A673 (cell line): ENCODE measurements at regions not wholly inside any gene's neighbourhood (a gene's known extent, or its start where the extent isn't known, plus 50 kb on each side); places are given as distances from the start of the nearest gene placed in this dataset.

Experiments used
- CTCF ChIP-seq: fragments of 300-800, 200-600 bp; sonication (generic); conservative IDR thresholded peaks from 2 replicates; pipeline ENCODE4 v1.5.1; 2017; ENCODE audit warnings: low read depth, mild to moderate bottlenecking, antibody characterized with exemption, low read length, moderate library complexity, mixed read lengths
- EZH2 ChIP-seq: fragments of 200-600 bp; sonication (generic); IDR thresholded peaks from 2 replicates; pipeline ENCODE4 v1.6.1; 2017; ENCODE audit warnings: borderline replicate concordance, low read depth, mild to moderate bottlenecking, mixed read lengths, antibody characterized with exemption, low read length; ENCODE audit not compliant: poor library complexity, severe bottlenecking

- TF ChIP-seq CTCF (no peak), EZH2 (no peak)
Measured at GRCh38 chr4:147349193-147349592, 131.7 kb upstream of the EDNRA start.
